Stimulated activated CD4-positive, alpha-beta T cell treated with anti-CD3 and anti-CD28 coated beads, Interleukin-4, amount 100 ng/mL, for 4 hours (primary cell): ENCODE measurements at regions not wholly inside any gene's neighbourhood (a gene's known extent, or its start where the extent isn't known, plus 50 kb on each side); places are given as distances from the start of the nearest gene placed in this dataset.

Source experiments
- DNase-seq, 2 experiments: peaks; one replicate each; pipeline ENCODE4 v3.0.0-alpha.2; 2020

GRCh38 chr3:106183762-106184391 is 315.1 kb upstream of the CBLB start:
- DNase-seq = no peak

- no peak for DNase-seq
Observed at GRCh38 chr3:106184540-106185457, 316.0 kb upstream of the CBLB start.

GRCh38 chr3:106185949-106186348 is 317.1 kb upstream of the CBLB start:
- DNase-seq = no peak

- DNase-seq = no peak
Observed at GRCh38 chr3:106190296-106190695, 321.5 kb upstream of the CBLB start.

- no peak for DNase-seq
Observed at GRCh38 chr3:106191211-106191610, 322.4 kb upstream of the CBLB start.

GRCh38 chr3:106191913-106192312 is 323.1 kb upstream of the CBLB start:
- no peak for DNase-seq

GRCh38 chr3:106193876-106194275 is 325.1 kb upstream of the CBLB start:
- no peak for DNase-seq

GRCh38 chr3:106194726-106195125 is 325.9 kb upstream of the CBLB start:
- DNase-seq = no peak

GRCh38 chr3:106197532-106198194 is 328.9 kb upstream of the CBLB start:
- DNase-seq = no peak

GRCh38 chr3:106204160-106204868 is 335.5 kb upstream of the CBLB start:
- no peak for DNase-seq

- no peak for DNase-seq
Observed at GRCh38 chr3:106206146-106206545, 337.3 kb upstream of the CBLB start.

- no peak for DNase-seq
Observed at GRCh38 chr3:106206613-106207012, 337.8 kb upstream of the CBLB start.

- no peak for DNase-seq
Observed at GRCh38 chr3:106208251-106208650, 339.4 kb upstream of the CBLB start.

- DNase-seq = no peak
Observed at GRCh38 chr3:106208967-106209366, 340.2 kb upstream of the CBLB start.

- no peak for DNase-seq
Observed at GRCh38 chr3:106209482-106209881, 340.7 kb upstream of the CBLB start.

GRCh38 chr3:106210923-106211322 is 342.1 kb upstream of the CBLB start:
- DNase-seq = no peak

- DNase-seq = no peak
Observed at GRCh38 chr3:106212665-106213222, 343.9 kb upstream of the CBLB start.

GRCh38 chr3:106213954-106214353 is 345.1 kb upstream of the CBLB start:
- DNase-seq = no peak

- DNase-seq = no peak
Observed at GRCh38 chr3:106214641-106215040, 345.8 kb upstream of the CBLB start.

- DNase-seq = peak in 1 of 2 experiments; percentile 41
Observed at GRCh38 chr3:106215047-106215446, 346.2 kb upstream of the CBLB start.

GRCh38 chr3:106217745-106218144 is 348.9 kb upstream of the CBLB start:
- DNase-seq = no peak

- DNase-seq = no peak
Observed at GRCh38 chr3:106227068-106227467, 358.3 kb upstream of the CBLB start.

GRCh38 chr3:106228271-106228670 is 359.5 kb upstream of the CBLB start:
- no peak for DNase-seq
